Right lobe of liver (tissue), 4 donors: ENCODE measurements at regions not wholly inside any gene's neighbourhood (a gene's known extent, or its start where the extent isn't known, plus 50 kb on each side); places are given as distances from the start of the nearest gene placed in this dataset.

Source experiments
- CTCF ChIP-seq, 4 donors: fragments of 200-600 bp in 3 of 4; fragments of 450-650 bp in 1 of 4; IDR thresholded peaks; one replicate each; pipeline versions ENCODE4 v1.5.1 to v1.8.0; 2016 to 2022; ENCODE audit warnings: antibody characterized with exemption in 4 of 4, mild to moderate bottlenecking in 2 of 4
- POLR2A ChIP-seq: fragments of 450-650 bp; IDR thresholded peaks from one replicate; pipeline ENCODE4 v1.6.1; 2017; ENCODE audit warnings: antibody characterized with exemption, mild to moderate bottlenecking
- donor health status: DM: no; HTN: no; CAD: no.
- donor health status: DM: no; HTN: no; CAD: no.
- donor health status: DM: no; HTN: yes; CAD: no.

- TF ChIP-seq CTCF (IDR thresholded peaks at IDR 0.05) (no peak), POLR2A (no peak)
Measured at GRCh38 chr14:46381674-46382073, 269.9 kb downstream of the RPL10L start.
